ENCODE measurements at regions not wholly inside any gene's neighbourhood (a gene's known extent, or its start where the extent isn't known, plus 50 kb on each side); places are given as distances from the start of the nearest gene placed in this dataset.

DNA sequence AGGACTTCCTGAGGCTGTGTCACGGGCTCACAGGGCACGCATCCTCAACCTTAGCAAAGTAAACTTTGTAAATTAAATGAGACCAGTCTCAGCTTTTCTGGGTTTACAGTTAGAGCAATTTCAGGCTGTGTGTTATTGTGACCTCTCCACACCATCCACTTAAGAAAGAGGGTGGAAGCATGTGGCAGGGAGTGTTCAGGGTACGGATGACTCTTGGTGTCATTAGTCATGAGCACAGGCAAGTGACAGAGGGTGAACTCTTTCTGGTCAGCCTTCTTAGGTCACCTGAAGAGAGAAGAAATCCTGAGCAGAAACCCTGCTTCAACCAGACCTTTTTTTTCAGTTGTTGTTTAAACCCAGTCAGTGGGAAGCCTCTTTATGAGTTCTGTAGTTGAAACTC is 207.9 kb downstream of the ICOS start:
- TF ChIP-seq, protein P1, sequence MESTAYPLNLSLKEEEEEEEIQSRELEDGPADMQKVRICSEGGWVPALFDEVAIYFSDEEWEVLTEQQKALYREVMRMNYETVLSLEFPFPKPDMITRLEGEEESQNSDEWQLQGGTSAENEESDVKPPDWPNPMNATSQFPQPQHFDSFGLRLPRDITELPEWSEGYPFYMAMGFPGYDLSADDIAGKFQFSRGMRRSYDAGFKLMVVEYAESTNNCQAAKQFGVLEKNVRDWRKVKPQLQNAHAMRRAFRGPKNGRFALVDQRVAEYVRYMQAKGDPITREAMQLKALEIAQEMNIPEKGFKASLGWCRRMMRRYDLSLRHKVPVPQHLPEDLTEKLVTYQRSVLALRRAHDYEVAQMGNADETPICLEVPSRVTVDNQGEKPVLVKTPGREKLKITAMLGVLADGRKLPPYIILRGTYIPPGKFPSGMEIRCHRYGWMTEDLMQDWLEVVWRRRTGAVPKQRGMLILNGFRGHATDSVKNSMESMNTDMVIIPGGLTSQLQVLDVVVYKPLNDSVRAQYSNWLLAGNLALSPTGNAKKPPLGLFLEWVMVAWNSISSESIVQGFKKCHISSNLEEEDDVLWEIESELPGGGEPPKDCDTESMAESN (CRISPR knock-in tag; conservative IDR thresholded peaks at IDR 0.05) = no peak
- no peak for TF ChIP-seq MYC (CRISPR knock-in tag; IDR thresholded peaks at IDR 0.05; ENCODE audit: borderline replicate concordance)
- TF ChIP-seq SRSF9 (IDR thresholded peaks at IDR 0.05; ENCODE audit: borderline replicate concordance, insufficient read depth, low read depth, low read length, poor library complexity, severe bottlenecking) = no peak
- TF ChIP-seq, protein P2, sequence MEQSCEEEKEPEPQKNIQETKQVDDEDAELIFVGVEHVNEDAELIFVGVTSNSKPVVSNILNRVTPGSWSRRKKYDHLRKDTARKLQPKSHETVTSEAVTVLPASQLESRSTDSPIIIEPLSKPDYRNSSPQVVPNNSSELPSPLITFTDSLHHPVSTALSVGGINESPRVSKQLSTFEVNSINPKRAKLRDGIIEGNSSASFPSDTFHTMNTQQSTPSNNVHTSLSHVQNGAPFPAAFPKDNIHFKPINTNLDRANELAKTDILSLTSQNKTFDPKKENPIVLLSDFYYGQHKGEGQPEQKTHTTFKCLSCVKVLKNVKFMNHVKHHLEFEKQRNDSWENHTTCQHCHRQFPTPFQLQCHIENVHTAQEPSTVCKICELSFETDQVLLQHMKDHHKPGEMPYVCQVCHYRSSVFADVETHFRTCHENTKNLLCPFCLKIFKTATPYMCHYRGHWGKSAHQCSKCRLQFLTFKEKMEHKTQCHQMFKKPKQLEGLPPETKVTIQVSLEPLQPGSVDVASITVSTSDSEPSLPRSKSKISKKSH (CRISPR knock-in tag; IDR thresholded peaks at IDR 0.05; ENCODE audit: borderline replicate concordance) = no peak
- TF ChIP-seq TAF1 (CRISPR knock-in tag; IDR thresholded peaks at IDR 0.05) = no peak
- no peak for TF ChIP-seq CREB1 (IDR thresholded peaks at IDR 0.05)
- no peak for TF ChIP-seq CREB1 (CRISPR knock-in tag; IDR thresholded peaks at IDR 0.05)
- TF ChIP-seq ZKSCAN1 (IDR thresholded peaks at IDR 0.05; ENCODE audit: low read length) = no peak
- TF ChIP-seq, protein P3, sequence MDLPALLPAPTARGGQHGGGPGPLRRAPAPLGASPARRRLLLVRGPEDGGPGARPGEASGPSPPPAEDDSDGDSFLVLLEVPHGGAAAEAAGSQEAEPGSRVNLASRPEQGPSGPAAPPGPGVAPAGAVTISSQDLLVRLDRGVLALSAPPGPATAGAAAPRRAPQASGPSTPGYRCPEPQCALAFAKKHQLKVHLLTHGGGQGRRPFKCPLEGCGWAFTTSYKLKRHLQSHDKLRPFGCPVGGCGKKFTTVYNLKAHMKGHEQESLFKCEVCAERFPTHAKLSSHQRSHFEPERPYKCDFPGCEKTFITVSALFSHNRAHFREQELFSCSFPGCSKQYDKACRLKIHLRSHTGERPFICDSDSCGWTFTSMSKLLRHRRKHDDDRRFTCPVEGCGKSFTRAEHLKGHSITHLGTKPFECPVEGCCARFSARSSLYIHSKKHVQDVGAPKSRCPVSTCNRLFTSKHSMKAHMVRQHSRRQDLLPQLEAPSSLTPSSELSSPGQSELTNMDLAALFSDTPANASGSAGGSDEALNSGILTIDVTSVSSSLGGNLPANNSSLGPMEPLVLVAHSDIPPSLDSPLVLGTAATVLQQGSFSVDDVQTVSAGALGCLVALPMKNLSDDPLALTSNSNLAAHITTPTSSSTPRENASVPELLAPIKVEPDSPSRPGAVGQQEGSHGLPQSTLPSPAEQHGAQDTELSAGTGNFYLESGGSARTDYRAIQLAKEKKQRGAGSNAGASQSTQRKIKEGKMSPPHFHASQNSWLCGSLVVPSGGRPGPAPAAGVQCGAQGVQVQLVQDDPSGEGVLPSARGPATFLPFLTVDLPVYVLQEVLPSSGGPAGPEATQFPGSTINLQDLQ (CRISPR knock-in tag; IDR thresholded peaks at IDR 0.05) = no peak
- TF ChIP-seq, protein P4, sequence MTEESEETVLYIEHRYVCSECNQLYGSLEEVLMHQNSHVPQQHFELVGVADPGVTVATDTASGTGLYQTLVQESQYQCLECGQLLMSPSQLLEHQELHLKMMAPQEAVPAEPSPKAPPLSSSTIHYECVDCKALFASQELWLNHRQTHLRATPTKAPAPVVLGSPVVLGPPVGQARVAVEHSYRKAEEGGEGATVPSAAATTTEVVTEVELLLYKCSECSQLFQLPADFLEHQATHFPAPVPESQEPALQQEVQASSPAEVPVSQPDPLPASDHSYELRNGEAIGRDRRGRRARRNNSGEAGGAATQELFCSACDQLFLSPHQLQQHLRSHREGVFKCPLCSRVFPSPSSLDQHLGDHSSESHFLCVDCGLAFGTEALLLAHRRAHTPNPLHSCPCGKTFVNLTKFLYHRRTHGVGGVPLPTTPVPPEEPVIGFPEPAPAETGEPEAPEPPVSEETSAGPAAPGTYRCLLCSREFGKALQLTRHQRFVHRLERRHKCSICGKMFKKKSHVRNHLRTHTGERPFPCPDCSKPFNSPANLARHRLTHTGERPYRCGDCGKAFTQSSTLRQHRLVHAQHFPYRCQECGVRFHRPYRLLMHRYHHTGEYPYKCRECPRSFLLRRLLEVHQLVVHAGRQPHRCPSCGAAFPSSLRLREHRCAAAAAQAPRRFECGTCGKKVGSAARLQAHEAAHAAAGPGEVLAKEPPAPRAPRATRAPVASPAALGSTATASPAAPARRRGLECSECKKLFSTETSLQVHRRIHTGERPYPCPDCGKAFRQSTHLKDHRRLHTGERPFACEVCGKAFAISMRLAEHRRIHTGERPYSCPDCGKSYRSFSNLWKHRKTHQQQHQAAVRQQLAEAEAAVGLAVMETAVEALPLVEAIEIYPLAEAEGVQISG (CRISPR knock-in tag; IDR thresholded peaks at IDR 0.05) = no peak
- TF ChIP-seq, protein P5, sequence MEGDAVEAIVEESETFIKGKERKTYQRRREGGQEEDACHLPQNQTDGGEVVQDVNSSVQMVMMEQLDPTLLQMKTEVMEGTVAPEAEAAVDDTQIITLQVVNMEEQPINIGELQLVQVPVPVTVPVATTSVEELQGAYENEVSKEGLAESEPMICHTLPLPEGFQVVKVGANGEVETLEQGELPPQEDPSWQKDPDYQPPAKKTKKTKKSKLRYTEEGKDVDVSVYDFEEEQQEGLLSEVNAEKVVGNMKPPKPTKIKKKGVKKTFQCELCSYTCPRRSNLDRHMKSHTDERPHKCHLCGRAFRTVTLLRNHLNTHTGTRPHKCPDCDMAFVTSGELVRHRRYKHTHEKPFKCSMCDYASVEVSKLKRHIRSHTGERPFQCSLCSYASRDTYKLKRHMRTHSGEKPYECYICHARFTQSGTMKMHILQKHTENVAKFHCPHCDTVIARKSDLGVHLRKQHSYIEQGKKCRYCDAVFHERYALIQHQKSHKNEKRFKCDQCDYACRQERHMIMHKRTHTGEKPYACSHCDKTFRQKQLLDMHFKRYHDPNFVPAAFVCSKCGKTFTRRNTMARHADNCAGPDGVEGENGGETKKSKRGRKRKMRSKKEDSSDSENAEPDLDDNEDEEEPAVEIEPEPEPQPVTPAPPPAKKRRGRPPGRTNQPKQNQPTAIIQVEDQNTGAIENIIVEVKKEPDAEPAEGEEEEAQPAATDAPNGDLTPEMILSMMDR (CRISPR knock-in tag; IDR thresholded peaks at IDR 0.05) = no peak
- no peak for TF ChIP-seq RELA (CRISPR knock-in tag; IDR thresholded peaks at IDR 0.05)
- TF ChIP-seq, protein P6, sequence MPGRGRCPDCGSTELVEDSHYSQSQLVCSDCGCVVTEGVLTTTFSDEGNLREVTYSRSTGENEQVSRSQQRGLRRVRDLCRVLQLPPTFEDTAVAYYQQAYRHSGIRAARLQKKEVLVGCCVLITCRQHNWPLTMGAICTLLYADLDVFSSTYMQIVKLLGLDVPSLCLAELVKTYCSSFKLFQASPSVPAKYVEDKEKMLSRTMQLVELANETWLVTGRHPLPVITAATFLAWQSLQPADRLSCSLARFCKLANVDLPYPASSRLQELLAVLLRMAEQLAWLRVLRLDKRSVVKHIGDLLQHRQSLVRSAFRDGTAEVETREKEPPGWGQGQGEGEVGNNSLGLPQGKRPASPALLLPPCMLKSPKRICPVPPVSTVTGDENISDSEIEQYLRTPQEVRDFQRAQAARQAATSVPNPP (CRISPR knock-in tag; IDR thresholded peaks at IDR 0.05) = no peak
